GM18907 (cell line): ENCODE measurements at regions not wholly inside any gene's neighbourhood (a gene's known extent, or its start where the extent isn't known, plus 50 kb on each side); places are given as distances from the start of the nearest gene placed in this dataset.

Experiments
- ATAC-seq: cut with Tn5 transposase; IDR thresholded peaks from one replicate; pipeline ENCODE4 v1.9.1; 2021; ENCODE audit warnings: mild to moderate bottlenecking, moderate library complexity; ENCODE audit not compliant: unreplicated experiment

GRCh38 chr1:87600854-87601253, 272.2 kb downstream of the LMO4 start:
- ATAC-seq = no peak

GRCh38 chr1:87603626-87604025, 274.9 kb downstream of the LMO4 start:
- ATAC-seq = no peak

GRCh38 chr1:87612956-87613355, 284.3 kb downstream of the LMO4 start:
- no peak for ATAC-seq

GRCh38 chr1:87615491-87615890, 286.8 kb downstream of the LMO4 start:
- no peak for ATAC-seq

DNA sequence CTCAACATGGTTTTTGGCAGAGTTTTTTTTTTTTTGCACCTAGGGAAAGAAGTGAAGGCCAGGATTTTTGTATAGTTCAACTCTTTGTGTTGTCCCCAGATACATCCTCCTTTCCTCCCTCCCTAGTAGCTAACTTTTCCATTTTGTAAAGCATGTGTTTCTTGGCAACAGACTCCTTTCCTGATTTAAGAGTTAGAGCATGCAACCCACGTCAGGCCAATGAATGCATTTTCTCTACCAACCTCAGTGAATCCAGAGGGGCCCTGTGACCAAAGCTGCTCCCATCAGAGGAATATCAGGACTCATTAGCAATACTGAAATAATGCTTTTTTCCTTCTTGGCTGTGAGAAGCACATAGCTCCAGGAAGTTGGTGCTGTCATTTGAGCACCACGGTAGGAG, 287.2 kb downstream of the LMO4 start:
- ATAC-seq = no peak

- no peak for ATAC-seq
These were observed 292.1 kb downstream of the LMO4 start for GRCh38 chr1:87620807-87621206.

DNA sequence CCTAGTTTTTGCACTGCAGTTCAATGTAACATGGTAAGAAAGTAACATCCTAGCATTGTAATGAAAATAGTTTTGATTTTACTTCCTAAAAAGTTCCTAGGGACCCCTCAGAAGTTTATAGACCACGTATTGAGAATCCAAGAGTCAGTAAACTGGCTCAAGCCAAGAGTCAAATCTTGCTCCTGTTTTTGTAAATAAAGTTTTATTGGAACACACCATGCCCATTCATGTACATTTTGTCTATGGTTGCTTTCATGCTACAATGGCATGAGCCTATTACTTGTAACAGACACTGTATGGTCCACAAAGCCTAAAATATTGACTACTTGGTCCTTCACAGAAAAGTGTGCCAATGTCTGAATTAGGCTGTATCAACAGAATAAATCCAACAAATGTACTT, 301.0 kb downstream of the LMO4 start:
- no peak for ATAC-seq

GRCh38 chr1:87632232-87632631, 303.6 kb downstream of the LMO4 start:
- no peak for ATAC-seq

DNA sequence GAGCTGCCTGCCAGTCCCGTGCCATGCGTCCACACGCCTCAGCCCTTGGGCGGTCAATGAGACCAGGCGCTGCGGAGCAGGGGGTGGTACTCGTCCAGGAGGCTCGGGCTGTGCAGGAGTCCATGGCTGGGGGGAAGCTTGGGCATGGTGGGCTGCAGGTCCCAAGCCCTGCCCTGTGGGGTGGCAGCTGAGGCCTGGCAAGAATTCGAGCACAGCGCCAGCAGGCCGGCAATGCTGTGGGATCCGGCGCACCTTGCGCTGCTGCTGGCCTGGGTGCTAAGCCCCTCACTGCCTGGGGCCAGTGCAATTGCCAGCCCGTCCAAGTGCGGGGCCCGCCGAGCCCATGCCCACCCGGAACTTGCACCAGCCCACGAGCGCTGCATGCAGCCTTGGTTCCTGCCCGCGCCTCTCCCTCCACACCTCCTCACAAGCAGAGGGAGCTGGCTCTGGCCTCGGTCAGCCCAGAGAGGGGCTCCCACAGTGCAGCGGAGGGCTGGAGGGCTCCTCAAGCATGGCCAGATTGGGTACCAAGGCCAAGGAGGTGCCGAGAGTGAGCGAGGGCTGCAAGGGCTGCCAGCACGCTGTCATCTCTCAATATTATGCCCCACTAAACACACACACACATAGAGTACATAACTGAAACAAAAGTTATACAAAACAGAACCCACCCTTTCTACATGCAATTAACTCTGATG, 307.7 kb downstream of the LMO4 start:
- no peak for ATAC-seq

DNA sequence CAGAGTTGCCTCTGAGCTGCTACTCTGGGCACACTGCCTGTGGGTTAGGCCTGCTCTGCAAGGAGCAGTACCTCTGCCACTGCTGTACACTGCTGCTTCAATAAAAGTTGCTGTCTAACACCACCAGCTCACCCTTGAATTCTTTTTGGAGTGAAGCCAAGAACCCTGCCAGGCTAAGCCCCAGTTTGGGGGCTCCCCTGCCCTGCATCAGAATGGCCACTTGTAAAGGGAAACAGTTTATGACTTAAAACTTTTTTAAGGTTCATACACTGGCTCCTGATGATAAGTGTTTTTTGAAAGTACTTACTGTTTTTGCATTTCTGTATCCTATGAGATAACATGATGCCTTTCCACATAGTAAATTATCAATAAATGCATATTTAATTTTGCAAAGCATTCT, 310.0 kb downstream of the LMO4 start:
- no peak for ATAC-seq

DNA sequence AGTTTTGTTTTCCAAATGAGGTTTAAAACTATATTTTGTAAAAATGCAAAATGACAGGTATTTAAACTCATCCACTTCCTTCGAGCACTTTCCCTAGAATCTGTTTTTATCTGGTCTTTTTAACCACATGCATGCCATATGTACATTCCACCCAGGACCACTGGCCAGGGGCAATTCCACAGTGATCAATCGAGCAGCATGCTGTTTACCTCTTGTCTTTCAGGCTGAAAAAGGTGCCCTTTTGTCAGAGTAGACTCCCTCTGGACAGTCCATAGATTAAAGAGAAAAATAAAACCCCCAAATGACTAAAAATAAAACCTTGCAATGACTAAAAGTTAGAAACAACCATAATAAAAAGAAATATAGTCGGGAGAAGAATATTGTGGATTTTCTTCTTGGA, 313.3 kb downstream of the LMO4 start:
- ATAC-seq = no peak

DNA sequence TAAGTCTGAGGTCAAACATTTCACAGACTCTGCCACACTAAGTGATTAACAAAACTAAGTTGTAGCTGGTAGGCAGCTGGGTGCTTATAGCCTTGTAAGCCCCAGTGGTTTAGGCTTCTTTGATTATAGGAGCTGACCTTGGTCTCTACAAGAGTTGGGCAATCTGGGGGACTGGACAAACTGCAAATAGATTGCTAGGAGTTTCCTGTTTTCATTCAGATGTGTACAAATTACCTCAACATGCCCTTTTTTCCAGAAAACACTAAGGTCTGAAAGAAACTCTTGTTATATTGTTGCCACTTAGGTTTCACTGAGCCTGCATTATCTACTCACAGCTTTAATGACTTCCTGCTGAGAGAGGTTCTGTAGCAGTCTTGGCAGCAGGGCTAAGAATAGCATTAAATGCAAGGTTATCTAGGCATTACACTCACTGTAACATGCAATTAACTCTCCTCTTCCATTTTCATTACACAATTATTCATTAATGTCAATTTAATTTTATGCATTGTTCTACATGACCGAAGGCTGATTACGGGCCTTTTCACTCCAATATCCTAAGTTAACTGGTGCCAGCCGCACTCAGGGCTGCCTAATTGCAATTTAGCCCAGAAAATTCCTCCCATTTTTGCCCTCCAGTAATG, 314.0 kb downstream of the LMO4 start:
- ATAC-seq = no peak

- no peak for ATAC-seq
These were observed 315.4 kb downstream of the LMO4 start for GRCh38 chr1:87644033-87644578.

DNA sequence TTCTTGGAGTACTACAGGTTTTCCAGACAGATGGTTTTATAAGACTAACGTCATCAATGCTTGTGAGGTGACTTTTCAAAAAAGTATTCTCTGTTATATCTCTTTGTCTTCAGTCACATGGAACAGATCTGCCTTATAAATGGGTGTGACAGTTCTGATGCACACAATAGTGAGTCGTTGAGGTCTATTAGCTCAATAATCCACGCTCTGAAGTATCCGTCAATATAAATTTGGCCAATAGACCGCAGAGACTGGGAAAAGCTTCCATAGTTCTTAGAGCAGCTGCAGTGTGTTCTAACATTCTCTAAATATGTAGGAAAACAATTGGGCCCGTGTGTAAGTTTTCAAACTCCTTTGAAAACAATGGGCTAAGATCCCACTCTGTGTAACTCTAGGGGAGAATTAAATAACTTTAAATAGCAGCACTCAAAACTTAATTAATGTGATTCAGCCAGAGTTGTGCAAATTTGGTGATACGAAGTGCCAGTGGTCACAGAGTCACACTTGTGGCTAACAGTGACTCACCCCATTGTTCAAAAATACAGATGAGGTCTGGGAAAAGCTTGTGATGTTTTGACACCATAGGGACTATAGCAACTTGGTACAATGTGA, 316.0 kb downstream of the LMO4 start:
- no peak for ATAC-seq

- peak; percentile 73 for ATAC-seq
These were observed 318.9 kb downstream of the LMO4 start for GRCh38 chr1:87647430-87648177.

DNA sequence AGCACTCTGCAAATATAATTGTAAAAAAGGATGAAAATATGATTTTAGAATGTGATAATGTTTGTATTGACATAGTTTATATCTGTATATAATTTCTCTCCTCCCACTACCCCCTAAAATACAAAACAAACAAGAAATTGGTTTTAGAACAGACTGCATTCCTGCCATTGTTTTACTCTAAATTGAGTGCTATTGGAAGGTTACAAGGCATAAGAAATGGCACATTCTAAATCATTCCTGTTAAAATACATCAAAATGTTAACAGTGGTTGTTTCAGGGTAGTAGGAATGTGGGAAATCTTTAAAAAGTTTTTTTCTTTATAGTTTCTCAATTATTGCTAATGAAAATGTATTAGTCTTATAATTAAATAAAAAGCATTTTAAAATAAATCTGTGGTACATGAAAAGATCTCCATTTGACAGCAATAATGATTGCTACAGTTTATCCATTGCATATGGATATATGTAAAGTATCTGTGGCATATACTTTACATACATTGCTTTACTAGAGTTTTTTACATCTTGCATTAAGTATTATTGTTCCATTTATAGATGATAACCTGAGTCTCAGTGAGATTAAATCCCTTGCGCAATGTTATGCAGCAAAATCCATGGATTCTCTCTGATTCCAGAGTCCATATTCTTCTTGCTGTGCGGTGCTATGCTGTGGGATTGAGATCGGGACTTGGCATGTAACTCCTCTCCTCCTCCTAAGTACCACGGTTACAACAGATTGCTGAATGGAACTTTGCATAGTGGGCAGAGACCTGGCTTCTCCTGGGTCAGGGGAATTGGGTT, 319.8 kb downstream of the LMO4 start:
- ATAC-seq = no peak

DNA sequence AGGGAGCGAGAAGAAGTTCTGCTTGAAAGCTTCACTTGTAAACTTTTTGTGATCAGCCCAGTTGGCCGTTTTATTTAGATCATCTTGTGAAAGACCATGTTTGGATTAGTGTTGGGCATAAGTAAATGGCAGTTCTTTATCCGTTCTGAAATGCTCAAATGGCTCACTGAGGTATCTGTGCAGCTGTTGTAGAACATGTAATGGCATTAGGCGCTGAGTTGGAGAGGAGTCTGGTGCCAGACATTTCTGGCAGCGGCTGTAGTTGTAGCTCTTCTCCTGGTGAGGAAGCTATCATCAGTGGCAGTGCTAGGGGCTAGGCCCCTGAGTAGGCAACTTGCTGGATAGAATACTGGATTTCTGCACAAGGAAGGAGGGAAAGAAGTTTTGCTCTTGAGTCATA, 321.6 kb downstream of the LMO4 start:
- no peak for ATAC-seq

- no peak for ATAC-seq
These were observed 323.5 kb downstream of the LMO4 start for GRCh38 chr1:87652176-87652575.

DNA sequence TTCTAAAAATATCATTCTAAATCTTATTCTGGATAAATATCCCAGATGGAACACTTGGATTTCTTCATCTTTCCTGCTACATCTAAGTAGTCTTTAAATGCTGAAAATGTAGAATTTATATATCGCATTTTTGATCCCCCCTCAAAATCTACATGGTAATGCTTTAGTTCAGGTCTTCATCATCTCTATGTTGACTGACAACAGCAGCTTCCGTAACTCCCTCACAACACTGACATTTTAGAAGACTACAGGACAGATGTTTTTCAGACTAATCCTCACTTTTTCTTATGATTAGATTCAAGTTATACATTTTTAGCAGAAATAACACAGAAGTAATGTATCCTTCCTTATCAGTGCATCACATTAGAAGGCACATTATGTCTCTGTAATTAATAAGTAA, 336.5 kb downstream of the LMO4 start:
- no peak for ATAC-seq

DNA sequence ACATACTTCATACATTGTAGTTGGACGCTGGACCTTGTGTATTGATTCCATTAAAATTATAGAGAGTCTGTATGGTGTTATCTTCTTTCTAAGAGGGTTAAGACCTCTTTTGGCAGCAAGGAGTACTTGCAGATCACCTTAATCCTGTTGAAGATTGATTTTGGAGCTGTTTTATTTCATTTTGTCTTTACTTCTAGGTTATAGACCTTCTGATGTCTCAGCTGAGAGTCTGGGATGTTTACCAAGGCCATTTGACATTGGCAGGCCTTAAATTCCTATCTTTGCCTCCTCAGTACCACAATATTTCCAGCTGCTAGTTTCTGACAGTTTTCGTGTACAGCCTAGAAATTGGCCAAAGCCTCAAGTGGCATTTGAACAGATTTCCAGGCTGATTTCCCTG, 338.0 kb downstream of the LMO4 start:
- ATAC-seq = no peak

- no peak for ATAC-seq
These were observed 341.0 kb downstream of the LMO4 start for GRCh38 chr1:87669674-87670073.
